HCT116 (cell line): ENCODE measurements at regions not wholly inside any gene's neighbourhood (a gene's known extent, or its start where the extent isn't known, plus 50 kb on each side); places are given as distances from the start of the nearest gene placed in this dataset.

Experiments used
- ATAC-seq: fragments of 200-7000 bp; cut with Tn5 transposase; 2 replicates; pipeline ENCODE4 v1.9.1; 2020; ENCODE audit warnings: mild to moderate bottlenecking, moderate library complexity
- BruUV-seq: library from RNA; stranded (reverse); fragments of 400-500 nt; replicated peaks from 2 replicates; lab custom pipeline; 2021; lab: Mats Ljungman, UMichigan
- CTCF ChIA-PET: fragments of 300-600 bp; sonication (Branson Sonifier 250); formaldehyde crosslinking; loops from one replicate; lab custom pipeline; 2021; ENCODE audit warnings: antibody characterized with exemption; lab: Charles Lee
- POLR2A ChIA-PET: fragments of 300-600, 350-600 bp; sonication (Branson Sonifier 250); formaldehyde crosslinking; loops from one replicate; lab custom pipeline; 2021; ENCODE audit warnings: antibody characterized with exemption; lab: Charles Lee
- RAD21 ChIA-PET, 2 experiments: fragments of 300-600 bp; sonication (Branson Sonifier 250); formaldehyde crosslinking; loops; one replicate each; lab custom pipeline; 2023; ENCODE audit warnings: low total read pairs in 2 of 2; ENCODE audit not compliant: uncharacterized antibody in 2 of 2, unreplicated experiment in 2 of 2, low non-redundant PET in 1 of 2; lab: Charles Lee
- DNase-seq: peaks from one replicate; pipeline ENCODE4 v3.0.0-alpha.2; 2010; ENCODE audit warnings: low read depth, low spot score
- H2AFZ ChIP-seq: fragments of 200-600 bp; shearing (Covaris generic), sonication (generic); 2 replicates; pipeline ENCODE4 v1.6.1; 2017; ENCODE audit warnings: low read depth, mixed run types, mixed read lengths, antibody characterized with exemption, low read length; ENCODE audit not compliant: poor library complexity, severe bottlenecking
- H3K27ac ChIP-seq: 2 replicates; pipeline ENCODE4 v1.5.1; 2012; ENCODE audit warnings: low read depth, low read length
- H3K27me3 ChIP-seq: fragments of 200-600 bp; sonication (generic); 2 replicates; pipeline ENCODE4 v1.6.1; 2016; ENCODE audit warnings: mixed run types, low read length, mixed read lengths; ENCODE audit not compliant: insufficient read depth
- H3K36me3 ChIP-seq, 2 experiments: fragments of 200-500 bp in 1 of 2; fragments of 200-600 bp in 1 of 2; sonication (Bioruptor generic) in 1 of 2; sonication (generic) in 1 of 2; 2 replicates each; pipeline versions ENCODE4 v1.5.1 to v1.6.1; 2014 to 2016; ENCODE audit warnings: low read length in 2 of 2, inconsistent platforms in 1 of 2, mixed read lengths in 1 of 2, mixed run types in 1 of 2; ENCODE audit not compliant: insufficient read depth in 2 of 2, control insufficient read depth in 1 of 2
- H3K4me1 ChIP-seq, 2 experiments: fragments of 200-600 bp in 1 of 2; sonication (generic) in 1 of 2; 2 replicates each; pipeline versions ENCODE4 v1.5.1 to v1.6.1; 2012 to 2017; ENCODE audit warnings: low read length in 2 of 2, inconsistent platforms in 1 of 2, mild to moderate bottlenecking in 1 of 2, mixed read lengths in 1 of 2, mixed run types in 1 of 2, moderate library complexity in 1 of 2; ENCODE audit not compliant: insufficient read depth in 2 of 2, control insufficient read depth in 1 of 2
- H3K4me2 ChIP-seq: fragments of 200-600 bp; sonication (generic); 2 replicates; pipeline ENCODE4 v1.6.1; 2017; ENCODE audit warnings: mixed run types, low read length, mixed read lengths
- H3K4me3 ChIP-seq, 2 experiments: fragments of 200-600 bp in 1 of 2; sonication (generic) in 1 of 2; replicated peaks in 1 of 2; 2 replicates each; pipeline ENCODE4 v1.5.1; 2011 to 2016; ENCODE audit warnings: low read length in 2 of 2, control low read depth in 1 of 2, low read depth in 1 of 2, mild to moderate bottlenecking in 1 of 2, mixed read lengths in 1 of 2, mixed run types in 1 of 2
- H3K79me2 ChIP-seq: fragments of 200-600 bp; sonication (generic); 2 replicates; pipeline ENCODE4 v1.6.1; 2017; ENCODE audit warnings: mild to moderate bottlenecking, mixed run types, low read length, moderate library complexity, mixed read lengths; ENCODE audit not compliant: insufficient read depth
- H3K9ac ChIP-seq: fragments of 200-600 bp; sonication (generic); 2 replicates; pipeline ENCODE4 v1.6.1; 2016; ENCODE audit warnings: low read length, mixed read lengths
- H3K9me2 ChIP-seq: fragments of 200-600 bp; sonication (generic), shearing (Covaris generic); 2 replicates; pipeline ENCODE4 v1.6.1; 2017; ENCODE audit warnings: mixed run types, mild to moderate bottlenecking, moderate library complexity; ENCODE audit not compliant: insufficient read depth
- H3K9me3 ChIP-seq, 2 experiments: fragments of 200-500 bp in 1 of 2; fragments of 200-600 bp in 1 of 2; sonication (Bioruptor generic) in 1 of 2; sonication (generic) in 1 of 2; 2 replicates each; pipeline ENCODE4 v1.6.1; 2014 to 2017; ENCODE audit warnings: low read length in 2 of 2, mixed read lengths in 2 of 2, inconsistent platforms in 1 of 2, low read depth in 1 of 2, mild to moderate bottlenecking in 1 of 2, mixed run types in 1 of 2, moderate library complexity in 1 of 2; ENCODE audit not compliant: control insufficient read depth in 1 of 2, insufficient read depth in 1 of 2
- H4K20me1 ChIP-seq: fragments of 200-600 bp; sonication (generic), shearing (Covaris generic); 2 replicates; pipeline ENCODE4 v1.6.1; 2017; ENCODE audit warnings: mixed run types, mild to moderate bottlenecking, moderate library complexity; ENCODE audit not compliant: insufficient read depth
- ELF1 ChIP-seq: IDR thresholded peaks from 2 replicates; pipeline ENCODE4 v1.6.1; 2012; ENCODE audit warnings: low read depth, borderline replicate concordance
- EZH2phosphoT487 ChIP-seq: fragments of 200-600 bp; IDR thresholded peaks from 2 replicates; pipeline ENCODE4 v1.6.1; 2018; ENCODE audit warnings: antibody characterized with exemption, borderline replicate concordance
- FOSL1 ChIP-seq: IDR thresholded peaks from 2 replicates; pipeline ENCODE4 v1.6.1; 2012; ENCODE audit warnings: low read depth
- JUND ChIP-seq: IDR thresholded peaks from 2 replicates; pipeline ENCODE4 v1.6.1; 2012
- SIN3A ChIP-seq: IDR thresholded peaks from 2 replicates; pipeline ENCODE4 v1.6.1; 2012; ENCODE audit warnings: low read depth
- SP1 ChIP-seq: IDR thresholded peaks from 2 replicates; pipeline ENCODE4 v1.6.1; 2012; ENCODE audit warnings: low read depth
- YY1 ChIP-seq: IDR thresholded peaks from 2 replicates; pipeline ENCODE4 v1.6.1; 2011; ENCODE audit warnings: low read length, low read depth, moderate library complexity, mild to moderate bottlenecking; ENCODE audit not compliant: insufficient replicate concordance; ENCODE audit errors: extremely low read depth
- ZFX ChIP-seq: fragments of 450-650 bp; IDR thresholded peaks from 2 replicates; pipeline ENCODE4 v1.6.1; 2017
- ZNF274 ChIP-seq: fragments of 200-500 bp; sonication (Bioruptor generic); IDR thresholded peaks from 2 replicates; pipeline ENCODE4 v1.6.1; 2014; ENCODE audit warnings: mild to moderate bottlenecking, low read depth, low read length, inconsistent platforms
- intact Hi-C: fragments of 100-400 bp; cut with micrococcal nuclease; formaldehyde crosslinking; loops from 2 replicates; pipeline ENCODE4 v1.10.0; 2022
- TF ChIP-seq, protein P1 (sequence below): IDR thresholded peaks from 2 replicates; pipeline ENCODE4 v1.6.1; 2011; ENCODE audit warnings: mild to moderate bottlenecking, low read length, moderate library complexity; ENCODE audit not compliant: insufficient replicate concordance; ENCODE audit errors: extremely low read depth
- TF ChIP-seq, protein P2 (sequence below): IDR thresholded peaks from 2 replicates; pipeline ENCODE4 v1.6.1; 2012

DNA sequence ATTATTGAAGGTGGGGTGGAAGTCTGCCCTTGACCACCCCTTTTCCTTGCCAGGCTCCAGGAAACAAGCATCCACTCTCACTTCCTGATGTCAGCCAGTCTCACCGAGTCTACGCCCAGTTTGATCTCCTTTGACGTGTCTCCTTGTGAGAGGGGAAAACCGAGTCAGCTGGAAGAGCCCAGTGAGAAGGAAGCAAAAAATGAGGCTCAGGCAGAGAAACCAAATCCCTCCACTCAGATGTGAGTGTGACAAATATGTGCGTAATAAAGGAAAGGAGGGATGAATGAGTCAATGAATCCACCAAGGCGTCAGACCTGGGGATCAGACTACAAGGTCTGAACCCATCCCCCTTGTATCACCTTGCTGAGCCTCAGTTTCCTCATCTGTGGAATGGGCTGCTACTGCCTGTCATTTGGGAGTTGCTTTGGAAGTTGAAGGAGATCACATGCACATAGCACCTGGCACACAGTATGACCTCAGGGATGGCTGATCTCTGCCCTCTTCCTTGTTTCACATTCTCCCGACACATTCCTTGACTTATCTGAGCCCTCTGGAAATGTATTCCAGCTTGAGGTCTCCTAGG, 61.3 kb upstream of the XPA start:
- TF ChIP-seq ZNF274 (no peak), SIN3A (no peak), ZFX (no peak), ELF1 (no peak), EZH2phosphoT487 (no peak), SP1 (no peak), YY1 (no peak), FOSL1 (no peak), JUND (no peak)
- TF ChIP-seq, protein P1, sequence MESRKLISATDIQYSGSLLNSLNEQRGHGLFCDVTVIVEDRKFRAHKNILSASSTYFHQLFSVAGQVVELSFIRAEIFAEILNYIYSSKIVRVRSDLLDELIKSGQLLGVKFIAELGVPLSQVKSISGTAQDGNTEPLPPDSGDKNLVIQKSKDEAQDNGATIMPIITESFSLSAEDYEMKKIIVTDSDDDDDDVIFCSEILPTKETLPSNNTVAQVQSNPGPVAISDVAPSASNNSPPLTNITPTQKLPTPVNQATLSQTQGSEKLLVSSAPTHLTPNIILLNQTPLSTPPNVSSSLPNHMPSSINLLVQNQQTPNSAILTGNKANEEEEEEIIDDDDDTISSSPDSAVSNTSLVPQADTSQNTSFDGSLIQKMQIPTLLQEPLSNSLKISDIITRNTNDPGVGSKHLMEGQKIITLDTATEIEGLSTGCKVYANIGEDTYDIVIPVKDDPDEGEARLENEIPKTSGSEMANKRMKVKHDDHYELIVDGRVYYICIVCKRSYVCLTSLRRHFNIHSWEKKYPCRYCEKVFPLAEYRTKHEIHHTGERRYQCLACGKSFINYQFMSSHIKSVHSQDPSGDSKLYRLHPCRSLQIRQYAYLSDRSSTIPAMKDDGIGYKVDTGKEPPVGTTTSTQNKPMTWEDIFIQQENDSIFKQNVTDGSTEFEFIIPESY: no peak
- TF ChIP-seq, protein P2, sequence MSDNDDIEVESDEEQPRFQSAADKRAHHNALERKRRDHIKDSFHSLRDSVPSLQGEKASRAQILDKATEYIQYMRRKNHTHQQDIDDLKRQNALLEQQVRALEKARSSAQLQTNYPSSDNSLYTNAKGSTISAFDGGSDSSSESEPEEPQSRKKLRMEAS: no peak
- intact Hi-C loops: no loop called here
- ChIA-PET RAD21 (no interaction called here), POLR2A (no interaction called here), CTCF (no interaction called here)
- Histone ChIP-seq H3K4me2 (no peak overlapping the region), H3K4me1 (no peaks in the 10 kb centered on the region), H3K79me2 (no peaks in the 10 kb centered on the region), H3K9me2 (no peaks in the 10 kb centered on the region), H3K36me3 (no peaks in the 10 kb centered on the region), H4K20me1 (no peaks in the 10 kb centered on the region), H3K9me3 (no peaks in the 10 kb centered on the region), H3K27me3 (peaks cover 49% of the 10 kb centered on the region), H3K4me3 (no peak overlapping the region), H3K9ac (no peak overlapping the region), H3K27ac (no peak overlapping the region), H2AFZ (no peak overlapping the region)
- no peak for ATAC-seq
- DNase-seq: no peak
- BruUV-seq: no TSS peak
